Esophagus (tissue), 2 donors: ENCODE measurements at regions not wholly inside any gene's neighbourhood (a gene's known extent, or its start where the extent isn't known, plus 50 kb on each side); places are given as distances from the start of the nearest gene placed in this dataset.

Experiments used
- H3K27ac ChIP-seq, 2 donors: one replicate each; pipeline ENCODE4 v1.5.1; 2013; ENCODE audit warnings: low read depth in 2 of 2, mild to moderate bottlenecking in 2 of 2, inconsistent platforms in 1 of 2, low read length in 1 of 2, moderate library complexity in 1 of 2
- H3K27me3 ChIP-seq, 2 donors: one replicate each; pipeline ENCODE4 v1.6.1; 2013; ENCODE audit warnings: low read length in 2 of 2, control low read depth in 1 of 2, mild to moderate bottlenecking in 1 of 2; ENCODE audit not compliant: insufficient read depth in 2 of 2, control insufficient read depth in 1 of 2
- H3K36me3 ChIP-seq, 2 donors: one replicate each; pipeline ENCODE4 v1.6.1; 2013; ENCODE audit warnings: low read length in 1 of 2; ENCODE audit not compliant: control insufficient read depth in 2 of 2, insufficient read depth in 2 of 2
- H3K4me1 ChIP-seq, 2 donors: one replicate each; pipeline ENCODE4 v1.6.1; 2013; ENCODE audit warnings: low read length in 1 of 2; ENCODE audit not compliant: control insufficient read depth in 2 of 2, insufficient read depth in 2 of 2
- H3K4me3 ChIP-seq, 2 donors: one replicate each; pipeline ENCODE4 v1.5.1; 2013; ENCODE audit warnings: low read length in 2 of 2, mild to moderate bottlenecking in 2 of 2, low read depth in 1 of 2, moderate library complexity in 1 of 2
- H3K9me3 ChIP-seq, 2 donors: one replicate each; pipeline ENCODE4 v1.6.1; 2013; ENCODE audit warnings: mild to moderate bottlenecking in 2 of 2, low read depth in 1 of 2, low read length in 1 of 2, moderate library complexity in 1 of 2; ENCODE audit not compliant: control insufficient read depth in 2 of 2, insufficient read depth in 1 of 2
- WGBS, 2 donors: extraction: QIAGEN DNeasy Blood & Tissue Kit; methylation state at CpG; one replicate each; pipeline ENCODE4 v1.1.7; 2013; 5-methylcytosine and 5-hydroxymethylcytosine counted together
- donor health status: healthy with polysubstance abuse.
- donor health status: Bipolar disorder and iron deficiency.

DNA sequence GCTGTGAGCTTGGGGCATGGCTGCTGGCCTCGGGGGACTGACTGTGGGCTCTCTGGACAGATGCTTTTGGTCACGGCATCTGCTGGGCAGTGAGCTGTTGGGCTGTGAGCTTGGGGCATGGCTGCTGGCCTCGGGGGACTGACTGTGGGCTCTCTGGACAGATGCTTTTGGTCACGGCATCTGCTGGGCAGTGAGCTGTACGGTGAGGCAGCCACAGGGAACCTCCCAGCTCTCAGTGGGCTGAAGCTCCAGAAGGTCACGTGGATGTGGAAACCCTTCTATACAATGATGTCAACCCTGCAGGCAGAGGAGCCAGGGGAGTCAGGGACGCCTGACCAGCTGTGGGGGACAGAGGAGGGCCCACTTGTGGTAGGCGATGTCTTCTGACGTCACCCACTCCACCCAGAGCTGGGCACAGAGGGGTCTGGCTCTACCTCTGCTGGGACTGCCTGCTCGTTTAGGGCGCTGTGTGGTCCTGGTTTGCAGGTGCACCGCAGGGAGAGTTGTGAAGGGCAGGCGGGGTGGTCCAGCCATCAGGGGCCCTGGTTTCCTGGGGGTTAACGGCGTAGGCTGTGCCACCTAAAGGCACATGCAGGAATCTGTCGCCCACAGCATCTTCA, 1331.3 kb downstream of the BRD1 start:
- Histone ChIP-seq H3K36me3 (no peaks in the 10 kb centered on the region), H3K9me3 (no peaks in the 10 kb centered on the region), H3K27ac (no peak overlapping the region), H3K27me3 (peaks cover 0 to 4% of the 10 kb centered on the region in 2 donors), H3K4me3 (no peak overlapping the region), H3K4me1 (peaks cover 0 to 2% of the 10 kb centered on the region in 2 donors)
- WGBS, 2 donors = 81 to 82% methylated on average over 16 of the region's 16 CpGs

GRCh38 chr22:48495751-48496080, 1332.0 kb downstream of the BRD1 start:
- Histone ChIP-seq H3K27me3 (peaks cover 0 to 4% of the 10 kb centered on the region in 2 donors), H3K4me1 (peaks cover 0 to 2% of the 10 kb centered on the region in 2 donors), H3K4me3 (no peak overlapping the region), H3K9me3 (no peaks in the 10 kb centered on the region), H3K36me3 (no peaks in the 10 kb centered on the region), H3K27ac (no peak overlapping the region)
- WGBS, 2 donors = 83 to 89% methylated on average over 8 of the region's 8 CpGs

- Histone ChIP-seq H3K4me3 (no peak overlapping the region), H3K27me3 (peaks cover 0 to 4% of the 10 kb centered on the region in 2 donors), H3K9me3 (no peaks in the 10 kb centered on the region), H3K4me1 (no peaks in the 10 kb centered on the region), H3K27ac (no peak overlapping the region), H3K36me3 (no peaks in the 10 kb centered on the region)
- WGBS, 2 donors = 78 to 79% methylated on average over 18 to 20 of the region's 20 CpGs
Observed at GRCh38 chr22:48494968-48495750, 1332.5 kb downstream of the BRD1 start.

DNA sequence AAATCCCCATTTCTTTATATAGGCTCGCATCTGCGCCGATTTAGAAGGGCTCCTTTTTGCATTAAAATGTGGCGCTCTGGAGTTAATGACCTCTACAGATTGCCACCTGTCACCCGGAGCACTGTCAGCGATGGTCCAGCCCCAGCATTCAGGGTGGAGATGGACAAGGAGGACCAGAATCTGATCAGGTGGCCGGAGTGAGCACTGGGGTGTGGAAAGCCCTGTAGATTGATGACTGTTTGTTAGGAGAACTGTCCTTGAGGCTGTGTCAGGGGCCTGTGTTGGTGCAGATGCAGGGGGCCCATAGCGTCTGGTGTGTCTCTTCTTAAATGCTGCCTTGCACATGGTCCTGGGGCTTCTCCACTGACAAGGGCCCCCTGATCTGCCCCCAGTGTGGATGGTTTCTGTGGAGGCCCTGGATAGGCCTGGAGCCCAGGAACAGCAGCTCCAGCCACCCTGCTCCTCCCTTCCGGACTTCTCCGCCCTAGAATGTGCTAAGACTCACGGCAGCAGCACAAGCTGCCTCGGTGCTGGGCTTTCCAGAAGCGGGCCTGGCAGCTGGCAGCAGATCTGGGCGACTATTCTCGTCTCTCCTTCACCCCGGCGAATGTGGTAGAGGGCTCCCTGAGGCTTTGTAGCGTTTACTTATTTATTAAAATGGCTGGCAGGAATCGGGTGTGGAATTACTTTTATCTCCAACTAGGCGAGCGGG, 1333.3 kb downstream of the BRD1 start:
- H3K9me3 ChIP-seq = no peaks in the 10 kb centered on the region
- no peak overlapping the region for H3K27ac ChIP-seq
- H3K4me3 ChIP-seq = no peak overlapping the region
- peaks cover 0 to 4% of the 10 kb centered on the region in 2 donors for H3K27me3 ChIP-seq
- no peaks in the 10 kb centered on the region for H3K36me3 ChIP-seq
- no peaks in the 10 kb centered on the region for H3K4me1 ChIP-seq
- WGBS, 2 donors = 69 to 71% methylated on average over 21 of the region's 21 CpGs

DNA sequence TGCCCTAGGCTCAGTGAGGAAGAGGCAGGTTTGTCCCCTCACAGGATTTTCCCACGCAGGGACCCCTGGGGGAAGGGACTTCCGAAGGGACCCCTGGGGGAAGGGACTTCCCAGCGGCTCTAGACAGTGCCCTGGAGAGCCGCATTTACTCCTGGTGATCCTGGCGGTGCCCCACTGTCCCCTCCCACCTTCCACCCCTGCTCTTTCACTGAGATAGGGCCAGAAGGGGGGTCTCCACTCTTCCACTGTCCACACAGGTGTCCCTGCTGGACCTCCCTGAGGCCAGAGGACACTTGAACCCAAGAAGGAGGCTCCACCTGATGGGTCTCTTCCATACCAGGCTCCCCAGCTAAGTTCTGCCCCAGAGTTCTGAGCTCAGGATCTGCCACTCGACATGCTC, 1333.9 kb downstream of the BRD1 start:
- no peaks in the 10 kb centered on the region for H3K4me1 ChIP-seq
- peaks cover 2 to 6% of the 10 kb centered on the region in 2 donors for H3K27me3 ChIP-seq
- 52 to 72% methylated on average over 6 of the region's 6 CpGs for WGBS, 2 donors
- H3K9me3 ChIP-seq = no peaks in the 10 kb centered on the region
- no peaks in the 10 kb centered on the region for H3K36me3 ChIP-seq
- no peak overlapping the region for H3K4me3 ChIP-seq
- H3K27ac ChIP-seq = no peak overlapping the region

- no peak overlapping the region for H3K27ac ChIP-seq
- peaks cover 7 to 11% of the 10 kb centered on the region in 2 donors for H3K27me3 ChIP-seq
- no peaks in the 10 kb centered on the region for H3K36me3 ChIP-seq
- no peaks in the 10 kb centered on the region for H3K4me1 ChIP-seq
- WGBS, 2 donors = 30 to 35% methylated on average over 19 of the region's 19 CpGs
- H3K4me3 ChIP-seq = no peak overlapping the region
- H3K9me3 ChIP-seq = no peaks in the 10 kb centered on the region
Observed at GRCh38 chr22:48492366-48493320, 1335.0 kb downstream of the BRD1 start.

- 26% methylated on average over 19 of the region's 19 CpGs for WGBS, 2 donors
- Histone ChIP-seq H3K9me3 (no peaks in the 10 kb centered on the region), H3K27ac (no peak overlapping the region), H3K27me3 (peaks cover 7 to 11% of the 10 kb centered on the region in 2 donors), H3K36me3 (no peaks in the 10 kb centered on the region), H3K4me1 (no peaks in the 10 kb centered on the region), H3K4me3 (no peak overlapping the region)
Observed at GRCh38 chr22:48491451-48491941, 1336.2 kb downstream of the BRD1 start.

DNA sequence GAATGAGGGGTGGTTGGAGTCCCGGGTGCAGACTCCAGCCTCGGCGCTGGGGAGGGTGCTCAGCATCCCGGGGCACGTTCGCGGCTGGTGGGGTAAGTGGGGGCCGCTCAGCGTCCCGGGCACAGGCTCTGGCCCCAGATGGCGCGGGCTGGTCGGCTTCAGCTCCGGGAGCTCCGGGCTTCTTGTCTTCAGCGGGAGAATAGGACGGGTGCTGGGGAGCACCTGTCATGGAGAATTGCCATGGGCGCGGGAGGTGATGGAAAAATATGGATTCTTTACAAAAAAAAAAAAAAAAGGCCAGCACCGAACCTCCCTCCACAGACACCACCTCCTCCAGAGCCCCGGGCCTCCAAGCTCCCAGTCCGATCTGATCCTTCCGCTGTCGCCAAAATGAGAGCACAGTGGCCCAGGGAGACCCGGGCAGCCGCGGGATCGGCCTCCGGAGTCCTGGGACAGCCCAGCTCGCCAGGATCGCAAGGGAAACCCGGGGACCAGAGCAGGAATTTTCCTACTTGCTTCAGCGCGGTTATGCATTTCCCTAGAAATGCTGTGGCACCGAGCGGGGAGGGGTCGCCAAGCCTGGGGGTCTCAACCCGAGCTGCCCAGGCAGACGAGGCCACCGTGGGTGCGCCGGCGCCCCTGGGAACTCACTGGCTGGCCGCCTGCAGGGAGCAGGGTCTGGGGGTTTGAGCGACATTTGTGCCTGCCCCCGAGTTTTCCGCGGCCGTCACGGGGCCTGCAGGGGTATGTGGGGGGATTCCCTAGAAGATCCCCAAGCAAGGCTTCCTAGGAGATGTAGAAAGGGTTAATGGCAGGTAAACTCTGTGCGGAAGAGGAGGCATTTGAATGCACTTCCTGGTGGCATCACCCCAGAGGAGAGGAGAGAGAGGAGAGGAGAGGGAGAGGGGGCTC, 1336.9 kb downstream of the BRD1 start:
- Histone ChIP-seq H3K36me3 (no peaks in the 10 kb centered on the region), H3K4me3 (no peak overlapping the region), H3K4me1 (no peaks in the 10 kb centered on the region), H3K27ac (no peak overlapping the region), H3K27me3 (peaks cover 7 to 11% of the 10 kb centered on the region in 2 donors), H3K9me3 (no peaks in the 10 kb centered on the region)
- 5 to 7% methylated on average over 51 of the region's 51 CpGs for WGBS, 2 donors
